A204.1 (cell line): ENCODE measurements at regions not wholly inside any gene's neighbourhood (a gene's known extent, or its start where the extent isn't known, plus 50 kb on each side); places are given as distances from the start of the nearest gene placed in this dataset.
"Not testable (repeated sequence)": the region's sequence is repeated elsewhere in the genome, so short reads cannot be mapped to it uniquely, and the experiment has no call there.

ENCODE experiments used
- FAIRE-seq: peaks from 2 replicates; lab custom pipeline; 2012; peaks lifted over from hg19 to GRCh38; lab: Jason Lieb, UNC

DNA sequence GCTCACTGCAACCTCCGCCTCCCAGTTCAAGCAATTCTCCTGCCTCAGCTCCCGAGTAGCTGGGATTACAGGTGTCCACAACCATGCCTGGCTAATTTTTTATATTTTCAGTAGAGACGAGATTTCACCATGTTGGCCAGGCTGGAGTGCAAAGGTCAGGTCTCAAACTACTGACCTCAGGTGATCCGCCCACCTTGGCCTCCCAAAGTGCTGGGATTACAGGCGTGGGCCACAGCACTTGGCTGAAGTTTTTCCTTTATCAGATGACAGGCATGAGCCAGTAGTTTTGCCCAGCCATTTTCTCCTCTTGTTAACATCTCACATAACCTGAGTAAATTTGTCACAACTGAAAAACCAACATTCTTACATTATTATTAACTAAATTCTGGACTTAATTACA is 470.7 kb upstream of the C16orf82 start:
- not testable (repeated sequence) for FAIRE-seq

GRCh38 chr16:26598061-26598460 is 468.7 kb upstream of the C16orf82 start:
- FAIRE-seq: no peak

GRCh38 chr16:26598998-26599784 is 467.5 kb upstream of the C16orf82 start:
- FAIRE-seq: no peak

- no peak for FAIRE-seq
These were observed 467.0 kb upstream of the C16orf82 start for GRCh38 chr16:26599785-26600104.

DNA sequence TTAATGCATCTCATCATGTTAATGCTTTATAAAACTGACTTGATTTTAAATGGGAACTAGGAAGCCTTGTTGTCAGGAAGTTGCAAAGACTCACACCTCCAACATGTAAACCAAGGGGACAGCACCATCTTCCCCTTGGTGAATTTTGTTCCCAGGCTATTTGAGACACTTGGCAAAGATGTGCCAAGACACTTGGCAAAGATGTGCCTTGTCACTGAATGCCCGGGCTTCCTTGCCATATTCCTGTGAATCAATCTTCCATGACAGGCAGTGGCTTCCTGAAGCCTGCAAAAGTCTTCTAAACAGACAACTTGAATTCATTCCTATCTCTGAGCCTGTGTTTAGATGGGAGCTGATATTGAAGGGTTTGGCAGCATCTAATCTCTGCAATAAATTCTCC is 465.4 kb upstream of the C16orf82 start:
- no peak for FAIRE-seq

GRCh38 chr16:26605626-26606271 is 461.0 kb upstream of the C16orf82 start:
- no peak for FAIRE-seq

DNA sequence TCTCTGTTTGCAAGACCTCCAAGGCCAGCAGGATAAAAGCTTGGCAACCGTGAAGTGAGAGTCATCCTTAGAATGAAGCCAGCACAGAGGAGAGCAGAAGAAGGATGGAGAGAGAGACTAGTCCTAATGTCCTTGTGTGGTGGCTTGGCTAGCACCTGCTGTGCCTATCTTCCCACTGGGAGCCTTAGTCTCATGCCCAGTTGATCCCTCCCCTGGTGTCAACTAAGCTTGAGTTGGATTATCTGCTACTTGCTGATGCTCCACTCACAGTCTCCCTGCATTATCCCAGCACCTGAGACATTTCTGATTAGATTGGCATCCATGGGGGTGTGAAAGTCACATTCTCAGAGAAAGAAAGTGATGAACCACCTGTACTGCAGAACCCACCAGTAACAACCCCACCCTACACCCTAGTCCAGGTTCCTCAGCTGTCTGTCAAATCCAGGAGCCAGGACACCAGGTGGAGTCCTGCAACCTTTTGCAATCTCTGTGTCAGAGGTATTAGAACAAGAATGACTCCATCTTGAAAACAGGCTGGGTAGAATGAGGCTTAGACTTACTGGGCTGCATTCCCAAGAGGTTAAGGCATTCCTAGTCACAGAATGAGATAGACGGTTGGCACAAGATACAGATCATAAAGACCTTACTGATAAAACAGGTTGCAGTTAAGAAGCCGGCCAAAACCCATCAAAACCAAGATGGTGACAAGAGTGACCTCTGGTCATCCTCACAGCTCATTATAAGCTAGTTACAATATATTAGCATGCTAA is 460.2 kb upstream of the C16orf82 start:
- no peak for FAIRE-seq

DNA sequence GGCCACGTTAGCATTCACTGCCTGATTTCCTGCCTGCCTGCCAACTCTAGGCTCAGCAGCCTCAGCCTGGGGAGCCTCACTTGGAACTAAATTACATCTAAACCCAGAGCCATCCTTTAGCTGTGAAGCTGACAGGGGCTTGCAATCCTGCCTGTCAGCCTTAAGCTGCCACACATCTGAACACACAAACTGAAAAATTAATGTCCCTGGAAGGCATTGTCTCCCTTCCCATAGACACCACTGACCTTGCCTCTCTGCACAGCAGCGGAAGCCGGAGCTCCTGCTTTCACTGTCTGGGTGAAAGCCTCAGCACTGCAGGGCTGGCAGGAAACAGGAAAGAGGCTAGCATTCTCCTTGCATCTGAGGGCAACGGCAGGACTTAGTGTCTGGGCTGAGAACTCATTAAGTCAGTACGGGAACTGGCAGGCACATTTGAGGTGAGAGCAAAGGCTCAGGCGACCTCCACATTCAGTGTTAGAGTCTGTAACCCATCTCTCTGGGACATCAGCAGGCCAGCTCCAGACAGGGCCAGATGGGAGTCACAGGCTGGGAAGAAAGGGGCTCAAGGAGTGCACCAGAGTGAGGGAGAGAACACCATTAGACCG is 452.4 kb upstream of the C16orf82 start:
- no peak for FAIRE-seq

GRCh38 chr16:26623442-26623841 is 443.3 kb upstream of the C16orf82 start:
- FAIRE-seq: no peak

GRCh38 chr16:26627958-26628357 is 438.8 kb upstream of the C16orf82 start:
- FAIRE-seq: no peak

- FAIRE-seq: not testable (repeated sequence)
These were observed 435.4 kb upstream of the C16orf82 start for GRCh38 chr16:26631365-26631764.

DNA sequence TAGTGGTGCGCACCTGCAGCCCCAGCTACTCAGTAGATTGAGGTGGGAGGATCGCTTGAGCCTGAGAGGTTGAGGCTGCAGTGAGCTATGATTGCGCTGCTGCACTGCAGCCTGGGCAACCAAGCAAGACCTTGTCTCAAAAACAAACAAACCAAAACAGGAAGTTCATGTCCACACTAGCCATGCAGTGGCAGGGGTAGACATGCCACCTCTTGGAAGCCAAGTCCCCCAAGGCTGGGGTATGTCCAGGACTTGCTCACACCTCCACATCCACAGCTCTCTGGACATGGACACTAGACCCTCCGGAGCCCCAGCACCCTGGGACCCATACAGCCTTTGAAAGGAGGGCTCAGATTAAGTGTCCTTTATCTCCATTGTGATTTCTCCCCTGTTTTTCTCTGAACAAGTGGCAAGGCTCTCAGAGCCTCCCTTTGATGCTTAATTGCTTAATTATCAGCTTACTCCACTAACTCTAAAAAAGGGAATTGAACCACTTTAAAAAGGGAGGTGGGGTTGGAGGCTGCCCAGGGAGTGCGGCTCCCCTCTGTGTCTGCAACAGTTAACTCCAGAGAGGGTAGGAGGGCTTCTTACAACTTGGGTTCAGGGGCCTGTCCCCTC is 424.6 kb upstream of the C16orf82 start:
- FAIRE-seq: no peak

GRCh38 chr16:26643519-26643918 is 423.2 kb upstream of the C16orf82 start:
- no peak for FAIRE-seq

DNA sequence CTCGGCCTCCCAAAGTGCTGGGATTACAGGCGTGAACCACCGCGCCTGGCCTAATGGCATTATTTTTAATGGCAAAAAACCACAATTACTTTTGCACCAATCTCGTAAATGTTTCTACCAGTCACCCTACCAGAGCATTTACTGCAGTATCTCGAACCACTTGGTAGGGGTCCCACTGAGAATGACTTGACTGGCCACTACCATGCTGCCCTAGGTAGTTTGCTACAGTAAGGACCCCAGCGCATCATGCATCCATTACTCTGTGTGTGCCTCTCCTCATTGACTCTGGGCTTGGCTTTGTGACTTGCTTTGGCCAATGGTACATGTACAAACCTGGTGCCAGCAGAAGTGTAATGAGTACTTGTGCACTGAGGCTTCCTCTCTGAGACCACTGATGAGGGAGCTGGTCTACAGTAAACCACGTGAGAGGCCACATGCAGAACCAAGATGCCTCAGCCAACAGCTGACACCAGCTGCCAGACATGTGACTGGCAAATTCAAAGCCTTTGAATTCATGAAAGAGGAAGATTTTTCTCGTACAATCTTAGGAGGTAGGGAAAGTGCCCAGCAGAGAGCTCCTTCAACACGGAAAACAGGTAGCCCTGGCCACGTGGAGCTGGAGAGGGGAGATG is 421.7 kb upstream of the C16orf82 start:
- FAIRE-seq: no peak

- FAIRE-seq: no peak
These were observed 421.1 kb upstream of the C16orf82 start for GRCh38 chr16:26645614-26646013.

DNA sequence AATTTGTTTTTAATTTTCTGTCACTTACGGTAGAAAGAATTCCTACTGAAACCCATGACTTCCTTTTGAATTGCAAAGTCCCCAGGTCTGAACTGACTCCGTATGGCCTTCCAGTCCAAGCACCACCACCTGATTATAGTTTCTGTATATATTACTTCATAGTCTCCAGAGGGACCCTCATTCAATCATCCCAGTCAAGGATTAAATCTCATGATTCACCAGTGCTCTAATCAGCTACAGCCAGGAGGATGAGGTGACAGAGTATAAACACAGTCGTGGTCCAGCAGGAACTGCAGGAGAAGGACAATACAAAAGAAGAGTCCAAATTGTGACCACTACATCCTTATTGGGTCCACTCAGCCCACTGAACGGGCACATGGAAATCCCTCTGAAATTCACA is 418.9 kb upstream of the C16orf82 start:
- FAIRE-seq: no peak

DNA sequence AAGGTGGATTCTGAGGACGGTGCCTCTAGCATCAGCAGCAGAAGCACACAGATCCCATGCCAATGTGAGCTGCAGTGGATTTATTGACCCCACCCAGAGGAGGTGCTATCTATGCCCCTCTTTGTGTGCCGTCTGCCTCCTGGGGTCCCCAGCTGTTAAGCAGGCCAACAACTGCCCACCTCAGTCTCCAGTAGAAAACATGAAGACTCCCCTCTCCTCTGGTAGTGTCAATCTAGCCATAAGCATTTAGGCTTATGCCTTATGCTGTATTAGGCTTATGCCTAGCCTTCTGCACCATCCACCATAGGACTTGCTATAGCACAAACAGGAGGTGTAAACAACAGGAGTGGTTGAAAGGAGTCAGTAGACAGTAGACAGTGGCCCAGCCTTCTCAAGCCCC is 417.9 kb upstream of the C16orf82 start:
- FAIRE-seq: no peak

DNA sequence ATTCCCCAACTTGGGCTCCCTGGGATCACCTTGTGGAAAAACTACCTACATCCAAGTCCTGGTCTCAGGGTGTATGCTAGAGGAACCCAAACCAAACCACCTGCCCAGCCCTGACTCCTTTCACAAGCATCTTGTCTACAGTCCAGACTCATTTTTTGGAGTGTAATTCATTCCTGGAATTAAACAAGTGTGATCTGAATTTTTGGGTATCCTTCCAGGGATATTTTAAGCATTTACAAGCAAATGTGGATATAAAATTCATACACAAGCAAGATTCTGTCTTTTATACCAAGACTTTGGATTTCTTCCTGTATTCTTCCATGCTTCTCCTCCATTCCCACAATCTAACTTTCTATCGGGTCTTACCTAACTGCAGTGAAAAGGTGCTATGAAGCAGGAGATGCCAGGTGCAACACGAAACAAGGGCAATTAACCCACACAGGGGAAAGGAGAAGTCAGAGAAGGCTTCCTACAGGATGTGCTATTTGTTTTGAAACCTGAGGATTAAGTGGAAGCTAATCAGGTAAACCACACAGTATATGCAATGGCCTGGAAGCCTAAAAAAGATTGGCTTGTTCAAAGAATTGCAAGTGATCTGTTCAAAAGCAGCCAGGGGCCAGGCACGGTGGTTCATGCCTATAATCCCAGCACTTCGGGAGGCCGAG is 417.2 kb upstream of the C16orf82 start:
- FAIRE-seq: no peak

- no peak for FAIRE-seq
These were observed 415.3 kb upstream of the C16orf82 start for GRCh38 chr16:26651464-26651863.

GRCh38 chr16:26651884-26652283 is 414.8 kb upstream of the C16orf82 start:
- no peak for FAIRE-seq

GRCh38 chr16:26658486-26658885 is 408.2 kb upstream of the C16orf82 start:
- FAIRE-seq: no peak
